HEK293 (cell line): ENCODE measurements at regions not wholly inside any gene's neighbourhood (a gene's known extent, or its start where the extent isn't known, plus 50 kb on each side); places are given as distances from the start of the nearest gene placed in this dataset.

Source experiments
- CTCF ChIA-PET: fragments of 350-600 bp; formaldehyde crosslinking; extraction: SDS; loops from one replicate; lab custom pipeline; 2021; ENCODE audit warnings: antibody characterized with exemption; lab: Yijun Ruan, JAX
- POLR2A ChIA-PET: fragments of 300-600 bp; formaldehyde crosslinking; extraction: SDS; loops from one replicate; lab custom pipeline; 2020; ENCODE audit warnings: antibody characterized with exemption, inconsistent platforms; lab: Yijun Ruan, JAX
- H3K27ac ChIP-seq: fragments of 200-500 bp; sonication (Bioruptor generic); 2 replicates; pipeline ENCODE4 v1.5.1; 2014; ENCODE audit warnings: low read depth, low read length, control low read depth, inconsistent platforms; ENCODE audit errors: extremely low read depth
- H3K36me3 ChIP-seq, 2 experiments: fragments of 200-500 bp in 1 of 2; sonication (Bioruptor generic) in 1 of 2; 1 replicate in 1 of 2; 2 replicates in 1 of 2; pipeline ENCODE4 v1.5.1; 2014 to 2017; ENCODE audit warnings: inconsistent platforms in 2 of 2, low read length in 2 of 2; ENCODE audit not compliant: control insufficient read depth in 2 of 2, insufficient read depth in 1 of 2
- H3K4me1 ChIP-seq: fragments of 200-500 bp; sonication (Bioruptor generic); 2 replicates; pipeline ENCODE4 v1.5.1; 2014; ENCODE audit warnings: mild to moderate bottlenecking, low read length, inconsistent platforms; ENCODE audit not compliant: control insufficient read depth, insufficient read depth
- H3K4me3 ChIP-seq: 2 replicates; pipeline ENCODE4 v1.5.1; 2011; ENCODE audit warnings: low read depth, mild to moderate bottlenecking, control low read depth, low read length, moderate library complexity
- H3K9me3 ChIP-seq: fragments of 200-500 bp; sonication (Bioruptor generic); 2 replicates; pipeline ENCODE4 v1.5.1; 2014; ENCODE audit warnings: low read depth, low read length, inconsistent platforms; ENCODE audit not compliant: control insufficient read depth, insufficient read depth
- FEZF1 ChIP-seq: fragments of 450-650 bp; formaldehyde crosslinking; IDR thresholded peaks from 2 replicates; pipeline ENCODE4 v1.5.1; 2016; ENCODE audit warnings: missing biosample characterization, missing genetic modification characterization
- HOXA7 ChIP-seq: sonication (generic); formaldehyde crosslinking; IDR thresholded peaks from 2 replicates; pipeline ENCODE4 v1.8.1; 2022; ENCODE audit warnings: missing genetic modification reagents, borderline replicate concordance
- KLF1 ChIP-seq: fragments of 450-650 bp; formaldehyde crosslinking; IDR thresholded peaks from 2 replicates; pipeline ENCODE4 v1.5.1; 2016; ENCODE audit warnings: missing biosample characterization, missing genetic modification characterization
- OSR2 ChIP-seq: fragments of 450-650 bp; formaldehyde crosslinking; IDR thresholded peaks from 2 replicates; pipeline ENCODE4 v1.5.1; 2016; ENCODE audit warnings: missing biosample characterization, missing genetic modification characterization
- OVOL3 ChIP-seq: fragments of 450-650 bp; formaldehyde crosslinking; IDR thresholded peaks from 2 replicates; pipeline ENCODE4 v1.5.1; 2016; ENCODE audit warnings: missing biosample characterization, missing genetic modification characterization
- ZBTB1 ChIP-seq: fragments of 450-650 bp; formaldehyde crosslinking; IDR thresholded peaks from 2 replicates; pipeline ENCODE4 v1.5.1; 2016; ENCODE audit warnings: missing biosample characterization, missing genetic modification characterization
- ZBTB10 ChIP-seq: fragments of 450-650 bp; formaldehyde crosslinking; IDR thresholded peaks from 2 replicates; pipeline ENCODE4 v1.5.1; 2016; ENCODE audit warnings: missing biosample characterization, missing genetic modification characterization
- ZEB2 ChIP-seq: fragments of 450-650 bp; formaldehyde crosslinking; IDR thresholded peaks from 2 replicates; pipeline ENCODE4 v1.5.1; 2016; ENCODE audit warnings: missing biosample characterization, missing genetic modification characterization
- ZFP3 ChIP-seq: fragments of 450-650 bp; formaldehyde crosslinking; IDR thresholded peaks from 2 replicates; pipeline ENCODE4 v1.5.1; 2016; ENCODE audit warnings: low read depth, missing biosample characterization, missing genetic modification characterization
- ZNF266 ChIP-seq: fragments of 450-650 bp; formaldehyde crosslinking; IDR thresholded peaks from 2 replicates; pipeline ENCODE4 v1.5.1; 2016; ENCODE audit warnings: missing biosample characterization, missing genetic modification characterization, low read depth
- ZNF350 ChIP-seq: fragments of 450-650 bp; formaldehyde crosslinking; IDR thresholded peaks from 2 replicates; pipeline ENCODE4 v1.5.0; 2017; ENCODE audit warnings: missing biosample characterization, mild to moderate bottlenecking, missing genetic modification characterization
- ZNF394 ChIP-seq: fragments of 450-650 bp; formaldehyde crosslinking; IDR thresholded peaks from 2 replicates; pipeline ENCODE4 v1.5.1; 2016; ENCODE audit warnings: missing biosample characterization, missing genetic modification characterization, mild to moderate bottlenecking, moderate library complexity, borderline replicate concordance
- ZNF48 ChIP-seq: fragments of 450-650 bp; formaldehyde crosslinking; IDR thresholded peaks from 2 replicates; pipeline ENCODE4 v1.5.1; 2016; ENCODE audit warnings: missing biosample characterization, missing genetic modification characterization
- ZNF629 ChIP-seq: fragments of 450-650 bp; formaldehyde crosslinking; IDR thresholded peaks from 2 replicates; pipeline ENCODE4 v1.5.1; 2017; ENCODE audit warnings: missing biosample characterization, missing genetic modification characterization
- ZNF707 ChIP-seq: fragments of 450-650 bp; formaldehyde crosslinking; IDR thresholded peaks from 2 replicates; pipeline ENCODE4 v1.5.1; 2016; ENCODE audit warnings: missing biosample characterization, missing genetic modification characterization
- ZNF785 ChIP-seq: fragments of 450-650 bp; formaldehyde crosslinking; IDR thresholded peaks from 2 replicates; pipeline ENCODE4 v1.5.1; 2016; ENCODE audit warnings: missing biosample characterization, missing genetic modification characterization
- ZNF791 ChIP-seq: fragments of 450-650 bp; formaldehyde crosslinking; IDR thresholded peaks from 2 replicates; pipeline ENCODE4 v1.5.1; 2016; ENCODE audit warnings: missing biosample characterization, missing genetic modification characterization
- ZNF837 ChIP-seq: fragments of 450-650 bp; formaldehyde crosslinking; IDR thresholded peaks from 2 replicates; pipeline ENCODE4 v1.5.1; 2016; ENCODE audit warnings: missing biosample characterization, missing genetic modification characterization
- TF ChIP-seq, protein P1 (sequence below): fragments of 450-650 bp; formaldehyde crosslinking; IDR thresholded peaks from 2 replicates; pipeline ENCODE4 v1.5.1; 2016; ENCODE audit warnings: missing biosample characterization, missing genetic modification characterization
- TF ChIP-seq, protein P2 (sequence below): fragments of 450-650 bp; formaldehyde crosslinking; IDR thresholded peaks from 2 replicates; pipeline ENCODE4 v1.5.1; 2016; ENCODE audit warnings: missing biosample characterization, missing genetic modification characterization
- TF ChIP-seq, protein P3 (sequence below): fragments of 450-650 bp; formaldehyde crosslinking; IDR thresholded peaks from 2 replicates; pipeline ENCODE4 v1.5.1; 2016; ENCODE audit warnings: missing biosample characterization, missing genetic modification characterization
- TF ChIP-seq, protein P4 (sequence below): fragments of 450-650 bp; formaldehyde crosslinking; IDR thresholded peaks from 2 replicates; pipeline ENCODE4 v1.5.1; 2016; ENCODE audit warnings: missing biosample characterization, missing genetic modification characterization
- TF ChIP-seq, protein P5 (sequence below): fragments of 450-650 bp; formaldehyde crosslinking; IDR thresholded peaks from 2 replicates; pipeline ENCODE4; 2016; ENCODE audit warnings: missing biosample characterization, missing genetic modification characterization

GRCh38 chr1:101667761-101668160 is 329.0 kb downstream of the OLFM3 start:
- Histone ChIP-seq H3K36me3 (no peaks in the 10 kb centered on the region), H3K9me3 (no peaks in the 10 kb centered on the region), H3K27ac (no peak overlapping the region), H3K4me3 (no peak overlapping the region), H3K4me1 (no peaks in the 10 kb centered on the region)
- no peak for TF ChIP-seq HOXA7 (CRISPR knock-in tag)
- TF ChIP-seq ZNF48 (tag by site-specific recombination) = no peak
- no peak for TF ChIP-seq ZNF707 (tag by site-specific recombination)
- TF ChIP-seq ZFP3 (tag by site-specific recombination) = no peak
- no peak for TF ChIP-seq ZNF350 (tag by site-specific recombination)
- TF ChIP-seq KLF1 (tag by site-specific recombination) = no peak
- no peak for TF ChIP-seq ZNF791 (tag by site-specific recombination)
- TF ChIP-seq ZEB2 (tag by site-specific recombination) = no peak
- TF ChIP-seq ZBTB1 (tag by site-specific recombination) = no peak
- TF ChIP-seq FEZF1 (tag by site-specific recombination) = no peak
- CTCF ChIA-PET = no interaction called here
- POLR2A ChIA-PET = no interaction called here

GRCh38 chr1:101683136-101683535 is 313.6 kb downstream of the OLFM3 start:
- ChIA-PET CTCF (no interaction called here), POLR2A (no interaction called here)
- Histone ChIP-seq H3K36me3 (no peaks in the 10 kb centered on the region), H3K4me3 (no peak overlapping the region), H3K9me3 (no peaks in the 10 kb centered on the region), H3K27ac (no peak overlapping the region), H3K4me1 (no peaks in the 10 kb centered on the region)
- TF ChIP-seq ZNF394 = no peak
- TF ChIP-seq ZNF785 (tag by site-specific recombination) = no peak
- no peak for TF ChIP-seq ZNF707 (tag by site-specific recombination)
- TF ChIP-seq, protein P1, sequence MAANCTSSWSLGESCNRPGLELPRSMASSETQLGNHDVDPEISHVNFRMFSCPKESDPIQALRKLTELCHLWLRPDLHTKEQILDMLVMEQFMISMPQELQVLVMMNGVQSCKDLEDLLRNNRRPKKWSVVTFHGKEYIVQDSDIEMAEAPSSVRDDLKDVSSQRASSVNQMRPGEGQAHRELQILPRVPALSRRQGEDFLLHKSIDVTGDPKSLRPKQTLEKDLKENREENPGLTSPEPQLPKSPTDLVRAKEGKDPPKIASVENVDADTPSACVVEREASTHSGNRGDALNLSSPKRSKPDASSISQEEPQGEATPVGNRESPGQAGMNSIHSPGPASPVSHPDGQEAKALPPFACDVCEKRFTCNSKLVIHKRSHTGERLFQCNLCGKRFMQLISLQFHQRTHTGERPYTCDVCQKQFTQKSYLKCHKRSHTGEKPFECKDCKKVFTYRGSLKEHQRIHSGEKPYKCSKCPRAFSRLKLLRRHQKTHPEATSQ (tag by site-specific recombination) = no peak
- TF ChIP-seq ZNF266 (tag by site-specific recombination) = no peak
- TF ChIP-seq ZNF837 (tag by site-specific recombination) = no peak
- TF ChIP-seq, protein P2, sequence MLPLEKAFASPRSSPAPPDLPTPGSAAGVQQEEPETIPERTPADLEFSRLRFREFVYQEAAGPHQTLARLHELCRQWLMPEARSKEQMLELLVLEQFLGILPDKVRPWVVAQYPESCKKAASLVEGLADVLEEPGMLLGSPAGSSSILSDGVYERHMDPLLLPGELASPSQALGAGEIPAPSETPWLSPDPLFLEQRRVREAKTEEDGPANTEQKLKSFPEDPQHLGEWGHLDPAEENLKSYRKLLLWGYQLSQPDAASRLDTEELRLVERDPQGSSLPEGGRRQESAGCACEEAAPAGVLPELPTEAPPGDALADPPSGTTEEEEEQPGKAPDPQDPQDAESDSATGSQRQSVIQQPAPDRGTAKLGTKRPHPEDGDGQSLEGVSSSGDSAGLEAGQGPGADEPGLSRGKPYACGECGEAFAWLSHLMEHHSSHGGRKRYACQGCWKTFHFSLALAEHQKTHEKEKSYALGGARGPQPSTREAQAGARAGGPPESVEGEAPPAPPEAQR (tag by site-specific recombination) = no peak
- TF ChIP-seq OSR2 (tag by site-specific recombination) = no peak
- no peak for TF ChIP-seq ZNF629
- TF ChIP-seq ZBTB10 (tag by site-specific recombination) = no peak
- TF ChIP-seq, protein P3, sequence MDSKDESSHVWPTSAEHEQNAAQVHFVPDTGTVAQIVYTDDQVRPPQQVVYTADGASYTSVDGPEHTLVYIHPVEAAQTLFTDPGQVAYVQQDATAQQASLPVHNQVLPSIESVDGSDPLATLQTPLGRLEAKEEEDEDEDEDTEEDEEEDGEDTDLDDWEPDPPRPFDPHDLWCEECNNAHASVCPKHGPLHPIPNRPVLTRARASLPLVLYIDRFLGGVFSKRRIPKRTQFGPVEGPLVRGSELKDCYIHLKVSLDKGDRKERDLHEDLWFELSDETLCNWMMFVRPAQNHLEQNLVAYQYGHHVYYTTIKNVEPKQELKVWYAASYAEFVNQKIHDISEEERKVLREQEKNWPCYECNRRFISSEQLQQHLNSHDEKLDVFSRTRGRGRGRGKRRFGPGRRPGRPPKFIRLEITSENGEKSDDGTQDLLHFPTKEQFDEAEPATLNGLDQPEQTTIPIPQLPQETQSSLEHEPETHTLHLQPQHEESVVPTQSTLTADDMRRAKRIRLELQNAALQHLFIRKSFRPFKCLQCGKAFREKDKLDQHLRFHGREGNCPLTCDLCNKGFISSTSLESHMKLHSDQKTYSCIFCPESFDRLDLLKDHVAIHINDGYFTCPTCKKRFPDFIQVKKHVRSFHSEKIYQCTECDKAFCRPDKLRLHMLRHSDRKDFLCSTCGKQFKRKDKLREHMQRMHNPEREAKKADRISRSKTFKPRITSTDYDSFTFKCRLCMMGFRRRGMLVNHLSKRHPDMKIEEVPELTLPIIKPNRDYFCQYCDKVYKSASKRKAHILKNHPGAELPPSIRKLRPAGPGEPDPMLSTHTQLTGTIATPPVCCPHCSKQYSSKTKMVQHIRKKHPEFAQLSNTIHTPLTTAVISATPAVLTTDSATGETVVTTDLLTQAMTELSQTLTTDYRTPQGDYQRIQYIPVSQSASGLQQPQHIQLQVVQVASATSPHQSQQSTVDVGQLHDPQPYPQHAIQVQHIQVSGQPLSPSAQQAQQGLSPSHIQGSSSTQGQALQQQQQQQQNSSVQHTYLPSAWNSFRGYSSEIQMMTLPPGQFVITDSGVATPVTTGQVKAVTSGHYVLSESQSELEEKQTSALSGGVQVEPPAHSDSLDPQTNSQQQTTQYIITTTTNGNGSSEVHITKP (tag by site-specific recombination) = no peak
- TF ChIP-seq OVOL3 (tag by site-specific recombination) = no peak
- TF ChIP-seq, protein P4, sequence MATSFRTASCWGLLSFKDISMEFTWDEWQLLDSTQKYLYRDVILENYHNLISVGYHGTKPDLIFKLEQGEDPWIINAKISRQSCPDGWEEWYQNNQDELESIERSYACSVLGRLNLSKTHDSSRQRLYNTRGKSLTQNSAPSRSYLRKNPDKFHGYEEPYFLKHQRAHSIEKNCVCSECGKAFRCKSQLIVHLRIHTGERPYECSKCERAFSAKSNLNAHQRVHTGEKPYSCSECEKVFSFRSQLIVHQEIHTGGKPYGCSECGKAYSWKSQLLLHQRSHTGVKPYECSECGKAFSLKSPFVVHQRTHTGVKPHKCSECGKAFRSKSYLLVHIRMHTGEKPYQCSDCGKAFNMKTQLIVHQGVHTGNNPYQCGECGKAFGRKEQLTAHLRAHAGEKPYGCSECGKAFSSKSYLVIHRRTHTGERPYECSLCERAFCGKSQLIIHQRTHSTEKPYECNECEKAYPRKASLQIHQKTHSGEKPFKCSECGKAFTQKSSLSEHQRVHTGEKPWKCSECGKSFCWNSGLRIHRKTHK (tag by site-specific recombination) = no peak
- TF ChIP-seq, protein P5, sequence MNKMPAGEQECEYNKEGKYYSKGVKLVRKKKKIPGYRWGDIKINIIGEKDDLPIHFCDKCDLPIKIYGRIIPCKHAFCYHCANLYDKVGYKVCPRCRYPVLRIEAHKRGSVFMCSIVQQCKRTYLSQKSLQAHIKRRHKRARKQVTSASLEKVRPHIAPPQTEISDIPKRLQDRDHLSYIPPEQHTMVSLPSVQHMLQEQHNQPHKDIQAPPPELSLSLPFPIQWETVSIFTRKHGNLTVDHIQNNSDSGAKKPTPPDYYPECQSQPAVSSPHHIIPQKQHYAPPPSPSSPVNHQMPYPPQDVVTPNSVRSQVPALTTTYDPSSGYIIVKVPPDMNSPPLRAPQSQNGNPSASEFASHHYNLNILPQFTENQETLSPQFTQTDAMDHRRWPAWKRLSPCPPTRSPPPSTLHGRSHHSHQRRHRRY (tag by site-specific recombination) = no peak
